ENCODE measurements at regions not wholly inside any gene's neighbourhood (a gene's known extent, or its start where the extent isn't known, plus 50 kb on each side); places are given as distances from the start of the nearest gene placed in this dataset.

DNA sequence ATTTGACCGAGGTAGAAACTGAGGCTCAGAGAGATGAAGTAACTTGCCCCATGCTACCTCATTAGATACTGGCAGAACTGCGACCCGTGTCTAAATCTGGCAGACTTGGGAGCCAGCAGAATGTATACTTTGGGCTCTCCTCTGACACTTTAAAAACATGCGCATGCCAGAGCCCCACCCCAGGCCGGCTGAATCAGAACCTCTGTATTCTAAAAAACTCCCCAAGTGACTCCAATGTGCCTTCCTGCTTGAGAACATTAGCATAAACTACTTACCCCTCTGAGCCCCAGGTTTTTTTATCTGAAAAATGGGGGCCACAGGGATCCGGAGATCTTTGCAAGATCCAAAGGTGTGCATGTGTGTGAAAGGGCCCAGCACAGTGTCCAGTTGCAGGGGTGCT, 344.7 kb upstream of the USP24 start:
- Histone ChIP-seq H3K4me1 (peaks cover 7% of the 10 kb centered on the region), H3K9me3 (no peaks in the 10 kb centered on the region), H3K4me3 (no peak overlapping the region), H3K36me3 (no peaks in the 10 kb centered on the region), H3K27ac (peak overlapping the region; percentile 75), H3K27me3 (no peaks in the 10 kb centered on the region)
- WGBS, result 41% methylated on average over 6 of the region's 6 CpGs
- no peak for DNase-seq (ENCODE audit: low spot score in 2 of 2)
- TF ChIP-seq POLR2AphosphoS5 (IDR thresholded peaks at IDR 0.05) (no peak), EP300 (IDR thresholded peaks at IDR 0.05) (no peak), POLR2A (IDR thresholded peaks at IDR 0.05) (no peak)
- TF ChIP-seq, protein P1, sequence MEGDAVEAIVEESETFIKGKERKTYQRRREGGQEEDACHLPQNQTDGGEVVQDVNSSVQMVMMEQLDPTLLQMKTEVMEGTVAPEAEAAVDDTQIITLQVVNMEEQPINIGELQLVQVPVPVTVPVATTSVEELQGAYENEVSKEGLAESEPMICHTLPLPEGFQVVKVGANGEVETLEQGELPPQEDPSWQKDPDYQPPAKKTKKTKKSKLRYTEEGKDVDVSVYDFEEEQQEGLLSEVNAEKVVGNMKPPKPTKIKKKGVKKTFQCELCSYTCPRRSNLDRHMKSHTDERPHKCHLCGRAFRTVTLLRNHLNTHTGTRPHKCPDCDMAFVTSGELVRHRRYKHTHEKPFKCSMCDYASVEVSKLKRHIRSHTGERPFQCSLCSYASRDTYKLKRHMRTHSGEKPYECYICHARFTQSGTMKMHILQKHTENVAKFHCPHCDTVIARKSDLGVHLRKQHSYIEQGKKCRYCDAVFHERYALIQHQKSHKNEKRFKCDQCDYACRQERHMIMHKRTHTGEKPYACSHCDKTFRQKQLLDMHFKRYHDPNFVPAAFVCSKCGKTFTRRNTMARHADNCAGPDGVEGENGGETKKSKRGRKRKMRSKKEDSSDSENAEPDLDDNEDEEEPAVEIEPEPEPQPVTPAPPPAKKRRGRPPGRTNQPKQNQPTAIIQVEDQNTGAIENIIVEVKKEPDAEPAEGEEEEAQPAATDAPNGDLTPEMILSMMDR (IDR thresholded peaks at IDR 0.05), result no peak

DNA sequence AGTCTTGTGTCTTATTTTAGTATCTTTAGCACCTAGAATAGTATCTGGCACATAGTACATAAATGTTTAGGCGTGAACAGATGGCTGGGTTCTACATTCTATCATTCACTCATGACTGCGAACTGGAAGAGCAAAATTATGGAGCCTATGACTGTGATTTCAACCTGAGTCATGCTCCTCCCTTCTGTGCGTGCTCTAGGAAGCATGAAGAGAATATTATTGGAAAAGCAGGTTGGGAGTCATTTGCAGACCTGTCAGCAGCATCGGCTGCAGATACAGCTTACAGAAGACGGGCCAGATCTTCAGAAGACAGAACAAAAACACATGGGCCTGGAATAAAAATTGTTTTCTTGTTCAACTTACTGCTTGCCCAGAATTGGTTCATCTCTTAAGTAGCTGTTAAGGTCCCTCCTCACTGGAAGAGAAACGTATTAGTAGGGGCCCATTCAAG, 344.0 kb upstream of the USP24 start:
- Histone ChIP-seq H3K27ac (peak overlapping the region; percentile 75), H3K4me1 (peaks cover 7% of the 10 kb centered on the region), H3K36me3 (no peaks in the 10 kb centered on the region), H3K9me3 (no peaks in the 10 kb centered on the region), H3K27me3 (no peaks in the 10 kb centered on the region), H3K4me3 (no peak overlapping the region)
- 64% methylated on average over 6 of the region's 6 CpGs for WGBS
- no peak for DNase-seq (ENCODE audit: low spot score in 2 of 2)
- TF ChIP-seq EP300 (IDR thresholded peaks at IDR 0.05) (no peak), POLR2A (IDR thresholded peaks at IDR 0.05) (no peak), POLR2AphosphoS5 (IDR thresholded peaks at IDR 0.05) (no peak)
- TF ChIP-seq, protein P1 (IDR thresholded peaks at IDR 0.05), result no peak

DNA sequence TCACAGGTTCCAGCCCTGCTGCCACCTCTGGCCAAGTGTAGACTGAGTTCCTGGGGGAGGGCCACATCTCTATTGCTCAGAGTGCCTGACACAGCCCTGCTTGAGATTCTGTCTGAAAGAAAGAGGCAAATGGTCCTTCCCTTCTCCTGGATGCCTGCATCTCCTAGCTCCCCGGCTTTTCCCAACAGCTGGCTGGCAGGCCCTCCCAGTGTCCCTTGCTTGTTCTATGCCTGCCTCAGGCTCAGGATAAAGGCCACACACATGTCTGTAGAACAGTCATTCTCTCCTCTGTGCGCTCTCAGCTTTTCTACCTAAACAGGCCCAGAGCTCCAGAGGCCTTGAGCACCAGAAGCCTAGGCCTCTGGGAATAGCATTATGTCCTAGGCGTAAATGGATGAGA, 343.4 kb upstream of the USP24 start:
- TF ChIP-seq, protein P1 (IDR thresholded peaks at IDR 0.05), result no peak
- no peak for TF ChIP-seq EP300 (IDR thresholded peaks at IDR 0.05)
- no peak for TF ChIP-seq POLR2A (IDR thresholded peaks at IDR 0.05)
- no peak for TF ChIP-seq POLR2AphosphoS5 (IDR thresholded peaks at IDR 0.05)
- WGBS, result 84% methylated on average over 3 of the region's 3 CpGs
- Histone ChIP-seq H3K4me3 (no peak overlapping the region), H3K27me3 (no peaks in the 10 kb centered on the region), H3K27ac (peak overlapping the region; percentile 57), H3K9me3 (no peaks in the 10 kb centered on the region), H3K4me1 (peaks cover 7% of the 10 kb centered on the region), H3K36me3 (no peaks in the 10 kb centered on the region)
- no peak for DNase-seq (ENCODE audit: low spot score in 2 of 2)

DNA sequence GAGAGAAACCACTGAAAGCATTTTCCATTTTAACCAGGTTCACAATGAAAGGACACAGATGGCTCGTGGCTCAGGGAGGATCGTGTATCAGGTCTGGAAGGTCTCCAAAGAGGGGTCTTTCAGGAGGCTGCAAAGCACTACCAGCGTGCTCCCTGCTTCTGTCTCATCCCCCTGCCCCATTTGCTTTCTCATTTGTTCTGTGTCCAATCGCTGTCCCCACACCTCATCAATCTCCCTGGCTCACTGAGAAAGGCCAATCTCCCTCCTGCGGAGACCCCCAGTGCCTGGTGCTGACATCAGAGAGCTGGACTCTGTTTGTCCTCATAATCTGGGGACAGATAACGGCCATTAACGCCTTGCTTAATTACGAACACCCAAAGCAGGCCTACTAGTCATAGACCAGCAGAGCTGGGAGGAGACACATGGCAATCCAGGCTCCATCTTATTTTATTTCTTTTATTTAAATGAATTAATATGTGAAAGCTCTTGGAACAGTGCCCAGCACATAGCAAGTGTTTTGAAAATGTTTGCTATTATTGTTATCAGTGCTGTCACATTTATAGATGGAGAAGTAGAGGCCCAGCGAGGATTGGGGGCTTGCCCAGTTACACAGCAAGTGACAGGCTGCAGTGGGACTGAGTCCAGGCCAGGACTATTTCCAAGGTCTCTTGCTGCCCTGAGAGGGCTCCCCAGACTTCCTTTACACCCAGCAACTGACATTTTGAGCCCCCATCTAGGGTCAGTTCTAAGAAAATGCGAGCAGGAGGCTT, 341.0 kb upstream of the USP24 start:
- Histone ChIP-seq H3K4me1 (peaks cover 7% of the 10 kb centered on the region), H3K27ac (no peak overlapping the region), H3K36me3 (no peaks in the 10 kb centered on the region), H3K9me3 (no peaks in the 10 kb centered on the region), H3K4me3 (no peak overlapping the region), H3K27me3 (no peaks in the 10 kb centered on the region)
- no peak for DNase-seq (ENCODE audit: low spot score in 2 of 2)
- TF ChIP-seq, protein P1 (IDR thresholded peaks at IDR 0.05), result no peak
- no peak for TF ChIP-seq POLR2AphosphoS5 (IDR thresholded peaks at IDR 0.05)
- TF ChIP-seq POLR2A (IDR thresholded peaks at IDR 0.05), result no peak
- no peak for TF ChIP-seq EP300 (IDR thresholded peaks at IDR 0.05)
- 94% methylated on average over 10 of the region's 10 CpGs for WGBS

DNA sequence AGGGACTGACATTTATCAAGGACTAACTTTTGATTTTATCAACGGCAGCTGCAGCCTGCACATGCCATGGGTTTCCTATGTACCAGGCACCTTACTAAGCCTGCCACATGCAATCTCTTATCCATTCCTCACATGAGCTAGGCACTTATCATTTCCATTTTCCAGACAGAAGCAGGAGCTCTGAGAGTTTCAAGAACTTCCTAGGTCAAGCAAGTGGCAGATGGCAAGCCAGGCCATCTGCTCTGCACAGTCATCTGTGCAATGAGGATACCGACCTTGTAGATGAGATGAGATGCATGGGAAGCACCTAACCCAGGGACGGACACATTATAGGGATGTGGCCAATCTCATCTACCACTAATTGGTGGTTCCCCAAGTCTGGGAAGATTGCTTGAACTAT, 339.4 kb upstream of the USP24 start:
- H3K36me3 ChIP-seq, result no peaks in the 10 kb centered on the region
- H3K4me3 ChIP-seq, result no peak overlapping the region
- TF ChIP-seq POLR2AphosphoS5 (IDR thresholded peaks at IDR 0.05), result no peak
- no peak for TF ChIP-seq POLR2A (IDR thresholded peaks at IDR 0.05)
- TF ChIP-seq EP300 (IDR thresholded peaks at IDR 0.05), result no peak
- TF ChIP-seq, protein P1 (IDR thresholded peaks at IDR 0.05), result no peak
- peaks cover 1% of the 10 kb centered on the region for H3K4me1 ChIP-seq
- no peak for DNase-seq (ENCODE audit: low spot score in 2 of 2)
- no peaks in the 10 kb centered on the region for H3K9me3 ChIP-seq
- no peak overlapping the region for H3K27ac ChIP-seq
- H3K27me3 ChIP-seq, result no peaks in the 10 kb centered on the region
- 97% methylated on average over 3 of the region's 3 CpGs for WGBS

Measured in suprapubic skin (tissue), 4 donors.